H1 (cell line): ENCODE measurements at regions not wholly inside any gene's neighbourhood (a gene's known extent, or its start where the extent isn't known, plus 50 kb on each side); places are given as distances from the start of the nearest gene placed in this dataset.

Experiments used
- CTCF ChIA-PET: fragments of 300-600 bp; sonication (Branson Sonifier 250); formaldehyde crosslinking; loops from one replicate; lab custom pipeline; 2021; ENCODE audit not compliant: partially characterized antibody; lab: Charles Lee
- POLR2A ChIA-PET: fragments of 300-600 bp; sonication (Branson Sonifier 250); formaldehyde crosslinking; loops from one replicate; lab custom pipeline; 2021; ENCODE audit warnings: inconsistent platforms; ENCODE audit not compliant: partially characterized antibody; lab: Charles Lee
- DNase-seq, 2 experiments: peaks; one replicate each; pipeline versions ENCODE4 v3.0.0 to v3.0.0-alpha.2; 2010 to 2022; ENCODE audit warnings: low spot score in 2 of 2, low read depth in 1 of 2, mixed read lengths in 1 of 2
- FAIRE-seq: peaks from 2 replicates; lab custom pipeline; 2011; peaks lifted over from hg19 to GRCh38; lab: Jason Lieb, UNC
- H2AFZ ChIP-seq: 2 replicates; pipeline ENCODE4 v1.8.1; 2012; ENCODE audit warnings: low read length, inconsistent platforms
- H2AK5ac ChIP-seq: 2 replicates; pipeline ENCODE4 v1.6.1; 2013; ENCODE audit warnings: low read depth, low read length
- H2BK120ac ChIP-seq: replicated peaks from 2 replicates; pipeline ENCODE3; 2013; ENCODE audit warnings: low read depth, low read length, inconsistent platforms
- H2BK12ac ChIP-seq: 2 replicates; pipeline ENCODE4 v1.6.1; 2013; ENCODE audit warnings: low read depth, low read length
- H2BK15ac ChIP-seq: 2 replicates; pipeline ENCODE4 v1.6.1; 2013; ENCODE audit warnings: low read length
- H2BK20ac ChIP-seq: 2 replicates; pipeline ENCODE4 v1.6.1; 2013; ENCODE audit warnings: low read length
- H2BK5ac ChIP-seq: 2 replicates; pipeline ENCODE4 v1.6.1; 2013; ENCODE audit warnings: low read depth, low read length
- H3K14ac ChIP-seq: 2 replicates; pipeline ENCODE4 v1.6.1; 2013; ENCODE audit warnings: inconsistent platforms; ENCODE audit not compliant: insufficient read length
- H3K18ac ChIP-seq: 2 replicates; pipeline ENCODE4 v1.6.1; 2013; ENCODE audit warnings: low read length; ENCODE audit errors: extremely low read depth
- H3K23ac ChIP-seq: 2 replicates; pipeline ENCODE4 v1.6.1; 2013; ENCODE audit warnings: inconsistent platforms; ENCODE audit not compliant: insufficient read length
- H3K23me2 ChIP-seq: 2 replicates; pipeline ENCODE4 v1.6.1; 2013; ENCODE audit warnings: low read depth, low read length
- H3K27ac ChIP-seq: 2 replicates; pipeline ENCODE4 v1.6.1; 2011; ENCODE audit warnings: low read depth, low read length, inconsistent platforms
- H3K27me3 ChIP-seq, 4 experiments: replicated peaks in 1 of 4; 1 replicate in 1 of 4; 2 replicates in 3 of 4; pipeline versions ENCODE4 v1.6.1 to v1.8.1; 2011 to 2013; ENCODE audit warnings: low read length in 3 of 4, mild to moderate bottlenecking in 3 of 4, inconsistent platforms in 2 of 4, mixed read lengths in 2 of 4, moderate library complexity in 1 of 4; ENCODE audit not compliant: control insufficient read depth in 3 of 4, insufficient read depth in 3 of 4; ENCODE audit errors: extremely low read depth in 1 of 4
- H3K36me3 ChIP-seq, 4 experiments: 2 replicates each; pipeline versions ENCODE4 v1.6.1 to v1.8.1; 2011 to 2013; ENCODE audit warnings: mild to moderate bottlenecking in 4 of 4, low read length in 3 of 4, moderate library complexity in 2 of 4, control low read depth in 1 of 4, inconsistent platforms in 1 of 4; ENCODE audit not compliant: insufficient read depth in 4 of 4, control insufficient read depth in 2 of 4
- H3K4ac ChIP-seq: replicated peaks from 2 replicates; pipeline ENCODE3; 2013; ENCODE audit warnings: low read length, low read depth, mixed read lengths, inconsistent platforms; ENCODE audit not compliant: insufficient read length
- H3K4me1 ChIP-seq, 4 experiments: replicated peaks in 1 of 4; 1 replicate in 1 of 4; 2 replicates in 3 of 4; pipeline versions ENCODE4 v1.6.1 to v1.8.1; 2011 to 2013; ENCODE audit warnings: low read length in 3 of 4, inconsistent platforms in 2 of 4, mixed read lengths in 1 of 4; ENCODE audit not compliant: insufficient read depth in 4 of 4, control insufficient read depth in 3 of 4
- H3K4me2 ChIP-seq, 2 experiments: 2 replicates each; pipeline versions ENCODE4 v1.6.1 to v1.8.1; 2011 to 2013; ENCODE audit warnings: low read depth in 2 of 2, low read length in 2 of 2, control low read depth in 1 of 2, inconsistent platforms in 1 of 2, mild to moderate bottlenecking in 1 of 2; ENCODE audit not compliant: insufficient read depth in 1 of 2
- H3K4me3 ChIP-seq, 4 experiments: fragments of 200-600, 300-600 bp in 1 of 4; sonication (generic), shearing (Covaris generic), sonication (Bioruptor Twin) in 1 of 4; 2 replicates each; pipeline versions ENCODE4 v1.5.1 to v1.8.1; 2011 to 2016; ENCODE audit warnings: low read length in 4 of 4, low read depth in 3 of 4, control low read depth in 2 of 4, inconsistent platforms in 2 of 4, mild to moderate bottlenecking in 2 of 4, mixed read lengths in 1 of 4, moderate library complexity in 1 of 4; ENCODE audit not compliant: insufficient read depth in 2 of 4; ENCODE audit errors: extremely low read depth in 1 of 4
- H3K56ac ChIP-seq: replicated peaks from 2 replicates; pipeline ENCODE3; 2013; ENCODE audit warnings: low read depth, mild to moderate bottlenecking, mixed read lengths, low read length, inconsistent platforms; ENCODE audit not compliant: insufficient read length
- H3K79me1 ChIP-seq: 2 replicates; pipeline ENCODE4 v1.6.1; 2013; ENCODE audit warnings: low read depth, low read length, control low read depth
- H3K79me2 ChIP-seq, 2 experiments: 2 replicates each; pipeline versions ENCODE4 v1.6.1 to v1.8.1; 2012 to 2013; ENCODE audit warnings: low read length in 2 of 2, mild to moderate bottlenecking in 2 of 2, inconsistent platforms in 1 of 2; ENCODE audit not compliant: insufficient read depth in 2 of 2, control insufficient read depth in 1 of 2
- H3K9ac ChIP-seq, 4 experiments: replicated peaks in 1 of 4; 1 replicate in 1 of 4; 2 replicates in 3 of 4; pipeline versions ENCODE4 v1.6.1 to v1.8.1; 2011 to 2013; ENCODE audit warnings: low read depth in 3 of 4, low read length in 3 of 4, control low read depth in 2 of 4, mild to moderate bottlenecking in 2 of 4, moderate library complexity in 2 of 4, inconsistent platforms in 1 of 4; ENCODE audit errors: extremely low read depth in 1 of 4
- H3K9me3 ChIP-seq, 2 experiments: 2 replicates each; pipeline versions ENCODE4 v1.6.1 to v1.8.1; 2012 to 2013; ENCODE audit warnings: mild to moderate bottlenecking in 2 of 2, moderate library complexity in 2 of 2, control low read depth in 1 of 2, inconsistent platforms in 1 of 2, low read depth in 1 of 2, low read length in 1 of 2, mixed read lengths in 1 of 2; ENCODE audit not compliant: insufficient read depth in 2 of 2
- H4K20me1 ChIP-seq, 2 experiments: replicated peaks in 1 of 2; 2 replicates each; pipeline versions ENCODE3 to v1.8.1; 2011 to 2013; ENCODE audit warnings: inconsistent platforms in 2 of 2, low read length in 2 of 2, mild to moderate bottlenecking in 1 of 2; ENCODE audit not compliant: insufficient read depth in 2 of 2, control insufficient read depth in 1 of 2
- H4K5ac ChIP-seq: 2 replicates; pipeline ENCODE4 v1.6.1; 2013; ENCODE audit warnings: low read length, low read depth, mixed read lengths, inconsistent platforms; ENCODE audit not compliant: insufficient read length
- H4K8ac ChIP-seq: 2 replicates; pipeline ENCODE4 v1.8.0; 2013; ENCODE audit warnings: mild to moderate bottlenecking, moderate library complexity, low read length, inconsistent platforms; ENCODE audit not compliant: insufficient read depth; ENCODE audit errors: extremely low read depth
- H4K91ac ChIP-seq: replicated peaks from 2 replicates; pipeline ENCODE3; 2013; ENCODE audit warnings: low read length, mixed read lengths, inconsistent platforms; ENCODE audit not compliant: insufficient read length
- BACH1 ChIP-seq: IDR thresholded peaks from 2 replicates; pipeline ENCODE4 v1.6.1; 2012; ENCODE audit warnings: low read length, improper control_type of control experiment
- BRCA1 ChIP-seq: IDR thresholded peaks from 2 replicates; pipeline ENCODE4 v1.6.1; 2012; ENCODE audit warnings: low read depth, low read length, improper control_type of control experiment
- CBX8 ChIP-seq: fragments of 300-800, 300-1000 bp; sonication (generic); IDR thresholded peaks from 2 replicates; pipeline ENCODE4 v1.7.1; 2016; ENCODE audit warnings: low read depth, low read length, borderline replicate concordance
- GTF2F1 ChIP-seq: IDR thresholded peaks from 2 replicates; pipeline ENCODE4 v1.6.1; 2012; ENCODE audit warnings: low read depth, low read length, improper control_type of control experiment, borderline replicate concordance
- JUN ChIP-seq: IDR thresholded peaks from 2 replicates; pipeline ENCODE4 v1.6.1; 2011; ENCODE audit warnings: low read depth, mild to moderate bottlenecking, improper control_type of control experiment, low read length
- NRF1 ChIP-seq: IDR thresholded peaks from 2 replicates; pipeline ENCODE4 v1.6.1; 2011; ENCODE audit warnings: mild to moderate bottlenecking, low read depth, low read length, improper control_type of control experiment
- PHF8 ChIP-seq: fragments of 200-600 bp; sonication (generic); conservative IDR thresholded peaks from 2 replicates; pipeline ENCODE4 v1.7.1; 2012; ENCODE audit warnings: low read depth, mild to moderate bottlenecking, inconsistent platforms, low read length, moderate library complexity
- SAP30 ChIP-seq: fragments of 300-600 bp; sonication (generic); IDR thresholded peaks from 2 replicates; pipeline ENCODE4 v1.7.1; 2012; ENCODE audit warnings: low read length, moderate library complexity, mild to moderate bottlenecking, inconsistent platforms; ENCODE audit not compliant: insufficient read depth, insufficient replicate concordance
- SP1 ChIP-seq: IDR thresholded peaks from 2 replicates; pipeline ENCODE4 v1.6.1; 2011; ENCODE audit warnings: low read depth, low read length
- YY1 ChIP-seq: IDR thresholded peaks from 2 replicates; pipeline ENCODE4 v1.6.1; 2011; ENCODE audit warnings: low read depth, mild to moderate bottlenecking, low read length
- ZNF274 ChIP-seq: IDR thresholded peaks from 2 replicates; pipeline ENCODE4 v1.7.0; 2012; ENCODE audit warnings: low read length, borderline replicate concordance; ENCODE audit errors: extremely low read depth
- WGBS, 2 experiments: shearing (Covaris generic) in 1 of 2; methylation state at CpG; one replicate each; pipeline versions ENCODE4 v1.1.6 to v1.1.7; 2013 to 2015; ENCODE audit warnings: low lambda C conversion rate in 2 of 2, mixed read lengths in 2 of 2, inconsistent platforms in 1 of 2, low coverage in 1 of 2, missing lambda C conversion rate in 1 of 2; ENCODE audit not compliant: insufficient replicate concordance in 2 of 2, insufficient coverage in 1 of 2, insufficient read length in 1 of 2; ENCODE audit errors: extremely low coverage in 1 of 2, missing lambda C conversion rate in 1 of 2; 5-methylcytosine and 5-hydroxymethylcytosine counted together

GRCh38 chr5:53373451-53374158 is 106.8 kb upstream of the FST start:
- Histone ChIP-seq H3K9me3 (no peaks in the 10 kb centered on the region), H3K56ac (no peak overlapping the region), H3K14ac (no peak overlapping the region), H2BK20ac (no peak overlapping the region), H4K91ac (no peak overlapping the region), H3K79me1 (no peaks in the 10 kb centered on the region), H3K9ac (no peak overlapping the region), H4K5ac (no peak overlapping the region), H2BK120ac (no peak overlapping the region), H2AFZ (no peak overlapping the region), H2BK15ac (no peak overlapping the region), H4K20me1 (no peaks in the 10 kb centered on the region), H2BK5ac (no peak overlapping the region), H2BK12ac (no peak overlapping the region), H3K4ac (no peak overlapping the region), H3K36me3 (no peaks in the 10 kb centered on the region), H3K23ac (no peak overlapping the region), H3K4me1 (peaks cover 0 to 2% (median 0%) of the 10 kb centered on the region in 4 experiments; a peak in 1 of 7 replicates), H3K27ac (no peak overlapping the region), H3K23me2 (no peaks in the 10 kb centered on the region), H3K27me3 (peaks cover 0 to 1% (median 0%) of the 10 kb centered on the region in 4 experiments; a peak in 1 of 7 replicates), H2AK5ac (no peak overlapping the region), H3K79me2 (no peaks in the 10 kb centered on the region), H3K4me2 (no peak overlapping the region), H3K18ac (no peak overlapping the region), H4K8ac (no peak overlapping the region), H3K4me3 (no peak overlapping the region)
- FAIRE-seq, result no peak
- TF ChIP-seq SAP30 (no peak), BRCA1 (no peak), GTF2F1 (no peak), PHF8 (no peak), JUN (no peak), BACH1 (no peak), CBX8 (no peak), NRF1 (no peak), SP1 (no peak), ZNF274 (no peak), YY1 (no peak)
- no peak for DNase-seq
- ChIA-PET CTCF (no interaction called here), POLR2A (no interaction called here)
- WGBS, 2 experiments, result 88% methylated on average over 3 of the region's 3 CpGs; no CpG with 5 or more reads in 1 of the 2 experiments
